GM12874 (cell line): ENCODE measurements at regions not wholly inside any gene's neighbourhood (a gene's known extent, or its start where the extent isn't known, plus 50 kb on each side); places are given as distances from the start of the nearest gene placed in this dataset.

Experiments used
- TF ChIP-seq, protein P1 (sequence below): IDR thresholded peaks from 2 replicates; pipeline ENCODE4 v1.5.1; 2011; ENCODE audit warnings: low read depth, mild to moderate bottlenecking, control low read depth, low read length, moderate library complexity; ENCODE audit not compliant: insufficient read depth

DNA sequence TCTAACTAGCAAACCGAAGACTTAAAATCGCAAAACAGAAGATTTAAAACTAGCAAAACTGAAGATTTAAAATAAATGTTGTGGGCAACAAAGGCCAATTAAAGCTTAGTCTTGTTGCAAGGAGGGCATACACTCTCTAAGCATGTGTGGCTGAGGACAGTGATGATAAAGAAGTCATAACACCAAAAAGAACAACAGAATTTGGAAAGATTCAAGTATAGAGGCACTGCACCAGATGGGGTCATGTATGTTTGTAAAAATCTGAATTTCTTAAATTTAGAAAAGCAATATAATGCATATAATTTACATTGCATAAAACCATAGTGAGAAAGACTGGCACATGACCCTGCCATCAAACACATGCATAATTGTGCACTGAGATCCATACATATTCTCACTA is 743.8 kb downstream of the TAF11L14 start:
- TF ChIP-seq, protein P1, sequence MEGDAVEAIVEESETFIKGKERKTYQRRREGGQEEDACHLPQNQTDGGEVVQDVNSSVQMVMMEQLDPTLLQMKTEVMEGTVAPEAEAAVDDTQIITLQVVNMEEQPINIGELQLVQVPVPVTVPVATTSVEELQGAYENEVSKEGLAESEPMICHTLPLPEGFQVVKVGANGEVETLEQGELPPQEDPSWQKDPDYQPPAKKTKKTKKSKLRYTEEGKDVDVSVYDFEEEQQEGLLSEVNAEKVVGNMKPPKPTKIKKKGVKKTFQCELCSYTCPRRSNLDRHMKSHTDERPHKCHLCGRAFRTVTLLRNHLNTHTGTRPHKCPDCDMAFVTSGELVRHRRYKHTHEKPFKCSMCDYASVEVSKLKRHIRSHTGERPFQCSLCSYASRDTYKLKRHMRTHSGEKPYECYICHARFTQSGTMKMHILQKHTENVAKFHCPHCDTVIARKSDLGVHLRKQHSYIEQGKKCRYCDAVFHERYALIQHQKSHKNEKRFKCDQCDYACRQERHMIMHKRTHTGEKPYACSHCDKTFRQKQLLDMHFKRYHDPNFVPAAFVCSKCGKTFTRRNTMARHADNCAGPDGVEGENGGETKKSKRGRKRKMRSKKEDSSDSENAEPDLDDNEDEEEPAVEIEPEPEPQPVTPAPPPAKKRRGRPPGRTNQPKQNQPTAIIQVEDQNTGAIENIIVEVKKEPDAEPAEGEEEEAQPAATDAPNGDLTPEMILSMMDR, result no peak

DNA sequence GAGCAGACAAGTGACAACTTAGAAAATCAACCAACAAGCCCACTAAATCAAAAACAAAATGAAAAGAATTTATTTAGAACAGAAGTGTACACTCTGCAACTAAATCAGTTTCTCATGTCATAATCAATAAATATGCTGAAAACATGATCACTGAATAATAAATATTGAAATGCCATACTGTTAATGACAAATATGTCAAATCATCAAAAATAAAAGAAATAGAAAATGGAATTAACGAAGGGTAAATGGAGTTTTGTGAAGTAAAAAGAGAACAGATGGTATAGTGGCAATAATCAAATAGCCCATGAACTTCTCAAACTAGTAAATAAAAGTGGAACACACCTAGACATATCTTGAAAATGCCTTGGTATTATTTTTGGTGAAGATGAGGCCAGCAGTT is 744.9 kb downstream of the TAF11L14 start:
- TF ChIP-seq, protein P1, result no peak

DNA sequence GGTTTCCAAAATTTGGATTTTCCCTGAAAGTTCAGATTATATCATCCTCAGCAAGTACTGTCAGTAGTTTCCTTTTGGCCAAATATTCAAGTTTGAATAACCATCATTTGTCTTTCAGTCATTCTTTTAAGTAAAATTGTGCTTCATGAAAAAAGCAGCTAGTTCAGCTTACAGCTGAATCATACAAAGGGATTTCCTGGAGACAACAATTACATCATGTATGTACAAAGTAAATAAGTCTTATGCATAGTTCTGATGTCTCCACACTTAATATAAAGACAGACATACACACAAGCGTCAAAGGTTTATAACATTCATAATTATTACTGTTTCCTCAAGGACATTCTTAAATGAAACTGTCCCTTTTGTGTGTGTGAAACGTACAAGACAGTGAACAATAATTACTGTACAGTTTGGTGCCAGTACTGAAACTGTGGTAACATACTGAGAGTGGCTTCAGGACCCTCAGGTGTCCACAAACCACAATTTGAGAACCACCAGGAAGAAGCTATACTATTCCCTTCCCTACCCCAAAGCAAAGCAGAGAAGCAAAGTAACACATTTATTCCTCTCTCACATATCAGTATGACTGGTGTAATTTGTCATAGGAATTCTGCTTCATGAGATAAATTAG is 746.6 kb downstream of the TAF11L14 start:
- TF ChIP-seq, protein P1, result no peak

DNA sequence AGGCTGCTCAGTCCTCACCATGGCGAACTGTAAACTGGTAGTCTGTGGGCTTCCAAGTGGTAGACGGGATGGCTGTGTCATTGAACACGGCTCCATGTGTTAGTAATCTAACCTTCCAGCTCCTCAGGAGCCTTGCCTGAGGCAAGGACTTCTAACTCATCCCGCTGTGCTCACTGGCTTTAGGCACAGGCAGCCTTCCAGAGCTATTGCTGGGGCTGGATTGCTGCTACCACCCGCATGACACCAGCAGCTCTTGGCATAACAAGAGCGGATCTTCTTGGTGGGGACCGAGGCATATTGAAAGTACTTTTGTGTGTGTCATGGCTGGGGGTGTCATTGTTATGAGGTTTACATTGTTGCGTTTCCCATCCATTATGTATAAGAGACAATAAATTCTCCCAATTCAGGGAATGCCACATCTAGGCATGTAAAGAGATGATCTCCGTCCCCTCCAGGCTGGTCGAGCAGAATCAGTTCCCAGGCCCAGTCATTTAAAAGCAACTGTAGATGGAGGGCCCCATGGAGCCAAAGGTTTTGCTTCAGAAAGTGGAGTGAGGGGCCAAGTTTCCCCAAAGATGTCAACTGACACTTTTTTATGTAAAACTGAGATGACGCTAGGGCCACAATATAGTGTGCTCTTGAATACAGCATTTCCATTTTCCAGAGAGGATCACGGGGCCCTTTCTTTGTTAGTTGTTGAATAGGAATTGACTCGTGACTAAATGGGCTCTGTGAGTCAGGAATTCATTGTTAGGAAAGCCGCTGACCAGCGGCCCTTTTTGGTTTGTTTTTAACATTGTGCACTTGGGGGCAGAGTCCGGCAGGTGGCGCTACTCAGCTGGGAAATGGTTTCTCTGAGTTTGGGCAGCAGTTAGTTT is 759.5 kb downstream of the TAF11L14 start:
- TF ChIP-seq, protein P1, result peak; percentile 83

DNA sequence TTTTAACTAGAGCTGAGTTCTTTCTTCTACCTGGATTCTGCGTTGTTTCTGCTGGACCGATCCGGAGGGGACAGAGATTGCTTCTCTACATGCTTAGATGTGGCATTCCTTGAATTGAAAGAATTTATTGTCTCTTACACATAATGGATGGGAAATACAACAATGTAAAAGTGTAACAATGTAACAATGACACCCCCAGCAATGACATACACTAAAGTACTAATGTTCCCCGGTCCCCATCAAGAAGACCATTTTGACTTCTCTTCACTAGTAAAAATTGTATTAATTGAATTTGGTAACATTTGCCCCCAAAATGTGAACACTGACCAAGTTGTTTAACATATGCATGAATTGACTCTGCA is 760.2 kb downstream of the TAF11L14 start:
- TF ChIP-seq, protein P1, result no peak

DNA sequence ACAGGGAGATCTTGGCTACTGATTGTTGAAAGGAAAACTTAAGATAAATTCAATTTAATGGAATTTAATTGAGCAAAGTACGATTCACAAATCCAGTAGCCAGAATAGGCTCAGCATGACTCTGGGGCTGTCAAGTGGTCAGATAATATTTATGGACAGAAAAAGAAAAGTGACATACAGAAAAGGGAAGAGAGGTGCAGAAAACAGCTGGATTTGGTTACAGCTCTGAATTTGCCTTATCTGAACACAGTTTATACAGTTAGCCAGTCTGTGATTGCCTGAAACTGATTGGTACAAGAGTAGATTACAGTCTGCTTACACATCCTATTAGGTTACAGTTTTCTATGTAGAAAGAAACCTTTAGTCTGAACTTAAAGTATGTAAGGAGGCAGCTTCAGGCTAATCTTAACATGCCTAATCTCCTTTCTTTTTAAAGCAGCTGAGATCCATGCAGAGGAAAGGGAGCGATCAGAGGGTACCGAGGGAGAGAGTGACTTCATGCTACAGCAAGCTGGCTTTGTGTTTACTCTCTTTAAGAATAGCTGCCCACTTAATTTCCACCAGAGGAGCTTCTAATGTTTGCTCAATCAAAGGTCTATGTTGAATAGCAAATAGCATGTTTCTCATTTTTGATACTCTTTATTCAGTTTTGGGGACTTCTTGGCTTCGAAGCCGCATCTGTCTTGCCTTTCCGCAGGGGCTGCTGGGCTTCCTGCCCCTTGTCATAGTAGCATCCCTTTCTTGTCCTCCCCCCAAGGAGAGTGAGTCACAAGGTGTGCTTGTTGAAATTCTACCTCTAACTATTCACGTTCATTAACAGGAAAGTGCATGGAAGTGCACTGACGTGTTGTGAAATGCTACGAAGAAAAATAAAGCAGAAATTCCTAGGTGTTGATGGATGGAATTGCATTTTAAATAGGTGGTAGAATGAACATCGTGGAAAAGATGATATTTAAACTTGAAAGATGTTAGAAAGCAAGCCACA is 761.2 kb downstream of the TAF11L14 start:
- TF ChIP-seq, protein P1, result no peak

DNA sequence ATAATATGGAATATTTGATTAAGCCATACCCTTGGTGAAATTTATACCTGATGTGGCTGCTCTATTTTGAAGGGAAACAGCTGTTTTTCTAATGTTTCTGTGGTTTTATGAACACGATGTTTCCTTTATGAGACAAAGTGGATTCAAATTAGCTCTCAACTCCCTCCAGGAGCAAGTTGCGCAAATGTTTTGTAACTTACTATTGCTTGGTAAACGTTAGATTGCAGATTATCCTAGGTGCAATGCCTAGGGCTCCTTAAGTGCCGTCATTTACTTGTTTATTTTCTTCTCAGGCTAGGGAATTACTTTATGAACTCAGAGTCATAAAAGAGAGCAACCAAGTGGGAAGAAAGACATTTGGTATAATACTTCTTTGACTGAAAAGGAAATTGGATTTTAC is 763.1 kb downstream of the TAF11L14 start:
- TF ChIP-seq, protein P1, result no peak
